H1 (cell line): ENCODE measurements at regions not wholly inside any gene's neighbourhood (a gene's known extent, or its start where the extent isn't known, plus 50 kb on each side); places are given as distances from the start of the nearest gene placed in this dataset.

ENCODE experiments used
- CEBPB ChIP-seq: IDR thresholded peaks from 2 replicates; pipeline ENCODE4 v1.6.1; 2012; ENCODE audit warnings: low read depth, low read length
- CTBP2 ChIP-seq: IDR thresholded peaks from 2 replicates; pipeline ENCODE4 v1.7.0; 2011; ENCODE audit warnings: borderline replicate concordance, mild to moderate bottlenecking, moderate library complexity, mixed read lengths, low read length; ENCODE audit not compliant: insufficient read depth, insufficient read length
- EP300 ChIP-seq, 2 experiments: IDR thresholded peaks; 1 replicate in 1 of 2; 2 replicates in 1 of 2; pipeline ENCODE4 v1.6.1; 2011 to 2012; ENCODE audit warnings: low read depth in 2 of 2, low read length in 2 of 2, mild to moderate bottlenecking in 2 of 2, borderline replicate concordance in 1 of 2, inconsistent platforms in 1 of 2, moderate library complexity in 1 of 2
- POLR2AphosphoS5 ChIP-seq: IDR thresholded peaks from 2 replicates; pipeline ENCODE4 v1.6.1; 2011; ENCODE audit warnings: low read depth, low read length
- RAD21 ChIP-seq, 2 experiments: IDR thresholded peaks in 1 of 2; conservative IDR thresholded peaks in 1 of 2; 2 replicates each; pipeline ENCODE4 v1.6.1; 2011; ENCODE audit warnings: low read depth in 2 of 2, low read length in 2 of 2, improper control_type of control experiment in 1 of 2, inconsistent platforms in 1 of 2, mild to moderate bottlenecking in 1 of 2, moderate library complexity in 1 of 2
- TF ChIP-seq, protein P1 (sequence below): fragments of 300-600 bp; sonication (generic); IDR thresholded peaks from 2 replicates; pipeline ENCODE4 v1.7.1; 2012; ENCODE audit warnings: low read length, moderate library complexity, mild to moderate bottlenecking, inconsistent platforms; ENCODE audit not compliant: insufficient replicate concordance

DNA sequence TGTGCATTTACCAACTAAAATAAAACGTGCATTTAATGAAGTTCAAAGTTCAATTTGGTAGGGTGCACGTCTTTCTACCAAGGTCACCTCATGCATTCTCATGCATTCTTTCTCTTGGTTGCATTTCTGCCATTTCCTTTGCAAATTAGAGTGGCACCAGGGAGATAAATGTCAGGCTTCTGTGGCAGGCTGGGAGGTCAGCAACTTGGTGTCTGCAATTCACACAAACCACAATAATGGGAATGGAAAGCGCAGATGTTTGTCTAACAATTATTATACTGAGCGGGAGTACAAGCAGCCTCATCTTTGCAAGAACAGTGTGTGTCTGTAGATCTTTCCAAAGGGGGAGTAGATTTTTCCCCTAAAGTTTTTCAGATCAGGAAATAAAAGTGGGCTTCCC, 411.7 kb downstream of the DMRT2 start (continued):
- TF ChIP-seq, protein P1, sequence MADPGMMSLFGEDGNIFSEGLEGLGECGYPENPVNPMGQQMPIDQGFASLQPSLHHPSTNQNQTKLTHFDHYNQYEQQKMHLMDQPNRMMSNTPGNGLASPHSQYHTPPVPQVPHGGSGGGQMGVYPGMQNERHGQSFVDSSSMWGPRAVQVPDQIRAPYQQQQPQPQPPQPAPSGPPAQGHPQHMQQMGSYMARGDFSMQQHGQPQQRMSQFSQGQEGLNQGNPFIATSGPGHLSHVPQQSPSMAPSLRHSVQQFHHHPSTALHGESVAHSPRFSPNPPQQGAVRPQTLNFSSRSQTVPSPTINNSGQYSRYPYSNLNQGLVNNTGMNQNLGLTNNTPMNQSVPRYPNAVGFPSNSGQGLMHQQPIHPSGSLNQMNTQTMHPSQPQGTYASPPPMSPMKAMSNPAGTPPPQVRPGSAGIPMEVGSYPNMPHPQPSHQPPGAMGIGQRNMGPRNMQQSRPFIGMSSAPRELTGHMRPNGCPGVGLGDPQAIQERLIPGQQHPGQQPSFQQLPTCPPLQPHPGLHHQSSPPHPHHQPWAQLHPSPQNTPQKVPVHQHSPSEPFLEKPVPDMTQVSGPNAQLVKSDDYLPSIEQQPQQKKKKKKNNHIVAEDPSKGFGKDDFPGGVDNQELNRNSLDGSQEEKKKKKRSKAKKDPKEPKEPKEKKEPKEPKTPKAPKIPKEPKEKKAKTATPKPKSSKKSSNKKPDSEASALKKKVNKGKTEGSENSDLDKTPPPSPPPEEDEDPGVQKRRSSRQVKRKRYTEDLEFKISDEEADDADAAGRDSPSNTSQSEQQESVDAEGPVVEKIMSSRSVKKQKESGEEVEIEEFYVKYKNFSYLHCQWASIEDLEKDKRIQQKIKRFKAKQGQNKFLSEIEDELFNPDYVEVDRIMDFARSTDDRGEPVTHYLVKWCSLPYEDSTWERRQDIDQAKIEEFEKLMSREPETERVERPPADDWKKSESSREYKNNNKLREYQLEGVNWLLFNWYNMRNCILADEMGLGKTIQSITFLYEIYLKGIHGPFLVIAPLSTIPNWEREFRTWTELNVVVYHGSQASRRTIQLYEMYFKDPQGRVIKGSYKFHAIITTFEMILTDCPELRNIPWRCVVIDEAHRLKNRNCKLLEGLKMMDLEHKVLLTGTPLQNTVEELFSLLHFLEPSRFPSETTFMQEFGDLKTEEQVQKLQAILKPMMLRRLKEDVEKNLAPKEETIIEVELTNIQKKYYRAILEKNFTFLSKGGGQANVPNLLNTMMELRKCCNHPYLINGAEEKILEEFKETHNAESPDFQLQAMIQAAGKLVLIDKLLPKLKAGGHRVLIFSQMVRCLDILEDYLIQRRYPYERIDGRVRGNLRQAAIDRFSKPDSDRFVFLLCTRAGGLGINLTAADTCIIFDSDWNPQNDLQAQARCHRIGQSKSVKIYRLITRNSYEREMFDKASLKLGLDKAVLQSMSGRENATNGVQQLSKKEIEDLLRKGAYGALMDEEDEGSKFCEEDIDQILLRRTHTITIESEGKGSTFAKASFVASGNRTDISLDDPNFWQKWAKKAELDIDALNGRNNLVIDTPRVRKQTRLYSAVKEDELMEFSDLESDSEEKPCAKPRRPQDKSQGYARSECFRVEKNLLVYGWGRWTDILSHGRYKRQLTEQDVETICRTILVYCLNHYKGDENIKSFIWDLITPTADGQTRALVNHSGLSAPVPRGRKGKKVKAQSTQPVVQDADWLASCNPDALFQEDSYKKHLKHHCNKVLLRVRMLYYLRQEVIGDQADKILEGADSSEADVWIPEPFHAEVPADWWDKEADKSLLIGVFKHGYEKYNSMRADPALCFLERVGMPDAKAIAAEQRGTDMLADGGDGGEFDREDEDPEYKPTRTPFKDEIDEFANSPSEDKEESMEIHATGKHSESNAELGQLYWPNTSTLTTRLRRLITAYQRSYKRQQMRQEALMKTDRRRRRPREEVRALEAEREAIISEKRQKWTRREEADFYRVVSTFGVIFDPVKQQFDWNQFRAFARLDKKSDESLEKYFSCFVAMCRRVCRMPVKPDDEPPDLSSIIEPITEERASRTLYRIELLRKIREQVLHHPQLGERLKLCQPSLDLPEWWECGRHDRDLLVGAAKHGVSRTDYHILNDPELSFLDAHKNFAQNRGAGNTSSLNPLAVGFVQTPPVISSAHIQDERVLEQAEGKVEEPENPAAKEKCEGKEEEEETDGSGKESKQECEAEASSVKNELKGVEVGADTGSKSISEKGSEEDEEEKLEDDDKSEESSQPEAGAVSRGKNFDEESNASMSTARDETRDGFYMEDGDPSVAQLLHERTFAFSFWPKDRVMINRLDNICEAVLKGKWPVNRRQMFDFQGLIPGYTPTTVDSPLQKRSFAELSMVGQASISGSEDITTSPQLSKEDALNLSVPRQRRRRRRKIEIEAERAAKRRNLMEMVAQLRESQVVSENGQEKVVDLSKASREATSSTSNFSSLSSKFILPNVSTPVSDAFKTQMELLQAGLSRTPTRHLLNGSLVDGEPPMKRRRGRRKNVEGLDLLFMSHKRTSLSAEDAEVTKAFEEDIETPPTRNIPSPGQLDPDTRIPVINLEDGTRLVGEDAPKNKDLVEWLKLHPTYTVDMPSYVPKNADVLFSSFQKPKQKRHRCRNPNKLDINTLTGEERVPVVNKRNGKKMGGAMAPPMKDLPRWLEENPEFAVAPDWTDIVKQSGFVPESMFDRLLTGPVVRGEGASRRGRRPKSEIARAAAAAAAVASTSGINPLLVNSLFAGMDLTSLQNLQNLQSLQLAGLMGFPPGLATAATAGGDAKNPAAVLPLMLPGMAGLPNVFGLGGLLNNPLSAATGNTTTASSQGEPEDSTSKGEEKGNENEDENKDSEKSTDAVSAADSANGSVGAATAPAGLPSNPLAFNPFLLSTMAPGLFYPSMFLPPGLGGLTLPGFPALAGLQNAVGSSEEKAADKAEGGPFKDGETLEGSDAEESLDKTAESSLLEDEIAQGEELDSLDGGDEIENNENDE, result no peak
- TF ChIP-seq CEBPB, result no peak
- TF ChIP-seq EP300 (IDR thresholded peaks at IDR 0.05; ENCODE audit: borderline replicate concordance in 1 of 2, low read depth in 2 of 2, low read length in 2 of 2), result no peak
- TF ChIP-seq RAD21 (IDR thresholded peaks at IDR 0.05 in 1 of 2, conservative IDR thresholded peaks at IDR 0.05 in 1 of 2; ENCODE audit: low read depth in 2 of 2, low read length in 2 of 2), result no peak
- no peak for TF ChIP-seq POLR2AphosphoS5
- no peak for TF ChIP-seq CTBP2
